ENCODE measurements at regions not wholly inside any gene's neighbourhood (a gene's known extent, or its start where the extent isn't known, plus 50 kb on each side); places are given as distances from the start of the nearest gene placed in this dataset.
A peak's percentile ranks its signal among the peaks of the same experiment; 100 is the strongest.

GRCh38 chr20:51093240-51093763 lies 70.4 kb upstream of the KCNG1 start (continued):
- TF ChIP-seq MYBL2 (IDR thresholded peaks at IDR 0.05; ENCODE audit: low read depth) (no peak), MYBL2 (CRISPR knock-in tag; IDR thresholded peaks at IDR 0.05; ENCODE audit: borderline replicate concordance) (no peak), PRMT5 (CRISPR knock-in tag; IDR thresholded peaks at IDR 0.05) (no peak), PRDM10 (IDR thresholded peaks at IDR 0.05; ENCODE audit: partially characterized antibody) (no peak), ZNF75A (CRISPR knock-in tag; IDR thresholded peaks at IDR 0.05) (peak; percentile 63; the same call in 1 of the 2 replicates), NCOA2 (IDR thresholded peaks at IDR 0.05; ENCODE audit: partially characterized antibody in 2 of 2) (no peak), ZNF395 (CRISPR knock-in tag; IDR thresholded peaks at IDR 0.05) (peak; percentile 88), MAFK (IDR thresholded peaks at IDR 0.05; ENCODE audit: low read length) (no peak), ZNF766 (CRISPR knock-in tag; conservative IDR thresholded peaks at IDR 0.05) (peak; percentile 79), MBD2 (IDR thresholded peaks at IDR 0.05; ENCODE audit: borderline replicate concordance, low read depth) (no peak), XRCC3 (IDR thresholded peaks at IDR 0.05) (no peak), CHD1 (IDR thresholded peaks at IDR 0.05; ENCODE audit: low read length) (no peak), RBM39 (optimal IDR thresholded peaks at IDR 0.05; ENCODE audit: low read depth, low read length) (no peak), KLF13 (tag; IDR thresholded peaks at IDR 0.05; ENCODE audit: borderline replicate concordance, low read depth) (no peak), PHTF2 (CRISPR knock-in tag; IDR thresholded peaks at IDR 0.05) (no peak), NR2F6 (CRISPR knock-in tag; IDR thresholded peaks at IDR 0.05) (no peak), TCF3 (CRISPR knock-in tag; IDR thresholded peaks at IDR 0.05) (no peak), PHF20 (IDR thresholded peaks at IDR 0.05; ENCODE audit: partially characterized antibody) (no peak), ZNF589 (CRISPR knock-in tag; IDR thresholded peaks at IDR 0.05; ENCODE audit: low read depth) (peak; percentile 92), L3MBTL2 (IDR thresholded peaks at IDR 0.05) (no peak), ETS1 (conservative IDR thresholded peaks at IDR 0.05; ENCODE audit: control insufficient read depth, low read depth, low read length) (no peak), ZNF449 (CRISPR knock-in tag; IDR thresholded peaks at IDR 0.05) (0 out of 2 replicates have a peak, but pooled peaks have one; percentile 55), HNRNPH1 (optimal IDR thresholded peaks at IDR 0.05; ENCODE audit: low read depth, low read length) (no peak)

Measured in K562 (cell line).